Thymus (tissue), 11 donors: ENCODE measurements at regions not wholly inside any gene's neighbourhood (a gene's known extent, or its start where the extent isn't known, plus 50 kb on each side); places are given as distances from the start of the nearest gene placed in this dataset.

Experiments
- DNase-seq, 9 donors: peaks; one replicate each; pipeline ENCODE4 v3.0.0-alpha.2; 2013; ENCODE audit warnings: low spot score in 9 of 9, low read depth in 6 of 9, missing footprints in 1 of 9
- H3K27ac ChIP-seq, 2 donors: one replicate each; pipeline ENCODE4 v1.5.1; 2013; ENCODE audit warnings: control low read depth in 1 of 2, low read depth in 1 of 2, low read length in 1 of 2, mild to moderate bottlenecking in 1 of 2, moderate library complexity in 1 of 2
- H3K27me3 ChIP-seq, 2 donors: one replicate each; pipeline ENCODE4 v1.5.1; 2013; ENCODE audit warnings: low read length in 1 of 2; ENCODE audit not compliant: control insufficient read depth in 2 of 2, insufficient read depth in 1 of 2
- H3K36me3 ChIP-seq, 2 donors: one replicate each; pipeline ENCODE4 v1.5.1; 2013; ENCODE audit warnings: low read length in 1 of 2, mild to moderate bottlenecking in 1 of 2, moderate library complexity in 1 of 2; ENCODE audit not compliant: control insufficient read depth in 2 of 2, insufficient read depth in 2 of 2
- H3K4me1 ChIP-seq, 2 donors: one replicate each; pipeline ENCODE4 v1.5.1; 2013; ENCODE audit warnings: low read length in 2 of 2; ENCODE audit not compliant: control insufficient read depth in 2 of 2, insufficient read depth in 2 of 2
- H3K4me3 ChIP-seq, 2 donors: one replicate each; pipeline ENCODE4 v1.5.1; 2013; ENCODE audit warnings: low read length in 2 of 2, control low read depth in 1 of 2, mild to moderate bottlenecking in 1 of 2
- H3K9me3 ChIP-seq, 2 donors: one replicate each; pipeline ENCODE4 v1.5.1; 2013; ENCODE audit warnings: low read length in 1 of 2, mild to moderate bottlenecking in 1 of 2; ENCODE audit not compliant: control insufficient read depth in 2 of 2, insufficient read depth in 1 of 2
- WGBS: extraction: QIAGEN DNeasy Blood & Tissue Kit; methylation state at CpG from one replicate; pipeline ENCODE4 v1.1.7; 2013; 5-methylcytosine and 5-hydroxymethylcytosine counted together
- donor health status: healthy.

DNA sequence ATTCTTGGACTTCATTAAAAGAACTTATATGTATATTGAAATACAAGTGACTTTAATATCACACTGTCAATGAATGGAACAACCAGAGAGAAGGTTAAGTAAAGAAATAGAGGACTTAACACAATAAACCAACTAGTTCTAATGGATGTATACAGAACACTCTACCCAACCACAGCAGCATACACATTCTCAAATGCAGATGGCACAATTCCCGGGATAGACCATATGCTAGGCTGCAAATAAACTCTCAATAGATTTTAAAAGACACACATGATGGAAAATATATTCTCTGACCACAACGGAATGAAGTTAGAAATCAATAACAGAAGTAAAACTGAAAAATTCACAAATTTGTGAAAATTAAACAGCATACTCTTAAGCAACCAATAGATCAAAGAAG lies 214.3 kb upstream of the LINGO1 start:
- H3K27me3 ChIP-seq, result peaks cover 0 to 3% of the 10 kb centered on the region in 2 donors
- no peak overlapping the region for H3K27ac ChIP-seq
- H3K4me1 ChIP-seq, result no peaks in the 10 kb centered on the region
- H3K36me3 ChIP-seq, result no peaks in the 10 kb centered on the region
- H3K9me3 ChIP-seq, result no peaks in the 10 kb centered on the region
- no peak overlapping the region for H3K4me3 ChIP-seq
- WGBS, result 94% methylated on average over 2 of the region's 2 CpGs
- no peak for DNase-seq

DNA sequence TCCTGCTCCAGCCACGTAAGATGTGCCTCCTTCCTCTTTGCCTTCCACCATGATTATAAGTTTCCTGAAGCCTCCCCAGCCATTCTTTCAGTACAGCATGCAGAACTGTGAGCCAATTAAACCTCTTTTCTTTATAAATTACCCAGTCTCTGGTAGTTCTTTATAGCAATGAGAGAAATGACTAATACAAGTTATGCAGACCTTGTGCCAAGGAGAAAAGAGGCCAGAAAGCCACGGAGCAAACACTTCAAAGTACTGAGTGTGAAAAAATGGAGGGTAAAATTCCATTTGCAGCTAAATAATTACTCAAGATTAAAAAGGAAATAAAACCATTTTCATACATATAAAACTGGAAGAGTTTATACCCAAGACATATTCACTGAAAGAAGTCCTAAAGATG lies 213.6 kb upstream of the LINGO1 start:
- no peaks in the 10 kb centered on the region for H3K9me3 ChIP-seq
- H3K36me3 ChIP-seq, result no peaks in the 10 kb centered on the region
- 33% methylated on average over 2 of the region's 2 CpGs for WGBS
- no peak overlapping the region for H3K27ac ChIP-seq
- H3K27me3 ChIP-seq, result peaks cover 0 to 4% of the 10 kb centered on the region in 2 donors
- H3K4me1 ChIP-seq, result no peaks in the 10 kb centered on the region
- DNase-seq, result no peak
- no peak overlapping the region for H3K4me3 ChIP-seq

DNA sequence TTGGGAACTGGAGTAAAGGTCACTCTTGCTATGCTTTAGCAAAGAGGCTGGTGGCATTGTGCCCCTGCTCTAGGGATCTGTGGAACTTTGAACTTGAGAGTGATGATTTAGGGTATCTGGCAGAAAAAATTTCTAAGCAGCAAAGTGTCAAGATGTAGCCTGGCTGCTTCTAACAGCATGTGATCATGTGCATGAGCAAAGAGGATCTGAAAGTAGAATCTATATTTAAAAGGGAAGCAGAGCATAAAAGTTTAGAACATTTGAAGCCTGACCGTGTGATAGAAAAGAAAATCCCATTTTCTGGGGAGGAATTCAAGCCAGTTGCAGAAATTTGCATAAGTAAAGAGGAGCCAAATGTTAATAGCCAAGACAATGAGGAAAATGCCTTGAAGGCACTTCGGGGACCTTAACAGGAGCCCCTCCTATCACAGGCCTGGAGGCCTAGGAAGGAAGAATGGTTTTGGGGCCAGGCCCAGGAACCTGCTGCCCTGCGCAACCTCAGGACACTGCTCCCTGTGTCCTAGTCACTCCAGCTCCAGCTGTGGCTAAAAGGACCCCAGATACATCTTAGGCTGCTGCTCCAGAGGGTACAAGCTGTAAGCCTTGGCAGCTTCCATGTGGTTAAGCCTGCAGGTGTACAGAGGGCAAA lies 212.2 kb upstream of the LINGO1 start:
- H3K27me3 ChIP-seq, result peaks cover 0 to 6% of the 10 kb centered on the region in 2 donors
- no peak for DNase-seq
- H3K4me3 ChIP-seq, result no peak overlapping the region
- WGBS, result 92% methylated on average over 3 of the region's 3 CpGs
- H3K9me3 ChIP-seq, result no peaks in the 10 kb centered on the region
- no peaks in the 10 kb centered on the region for H3K36me3 ChIP-seq
- no peaks in the 10 kb centered on the region for H3K4me1 ChIP-seq
- H3K27ac ChIP-seq, result no peak overlapping the region

DNA sequence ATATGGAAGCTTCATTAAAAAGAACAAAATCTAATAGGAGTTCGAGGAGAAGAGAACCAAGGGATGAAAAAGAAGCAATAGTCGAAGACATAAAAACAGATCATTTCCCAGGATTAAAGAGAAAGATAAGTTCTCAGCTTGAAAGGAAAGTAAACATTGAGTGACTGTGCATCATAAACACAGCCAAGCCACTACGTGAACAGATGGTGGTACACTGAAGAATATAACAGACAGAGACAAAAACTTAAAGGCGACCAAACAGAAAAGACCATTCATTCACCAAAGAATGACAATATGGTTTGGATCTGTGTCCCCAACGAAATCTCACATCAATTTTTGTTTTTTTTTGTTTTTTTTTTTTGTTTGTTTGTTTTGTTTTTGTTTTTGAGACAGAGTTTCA lies 210.8 kb upstream of the LINGO1 start:
- no peak overlapping the region for H3K27ac ChIP-seq
- H3K4me3 ChIP-seq, result no peak overlapping the region
- DNase-seq, result no peak
- no peaks in the 10 kb centered on the region for H3K4me1 ChIP-seq
- H3K36me3 ChIP-seq, result no peaks in the 10 kb centered on the region
- 84% methylated on average over 5 of the region's 5 CpGs for WGBS
- peaks cover 0 to 7% of the 10 kb centered on the region in 2 donors for H3K27me3 ChIP-seq
- no peaks in the 10 kb centered on the region for H3K9me3 ChIP-seq

DNA sequence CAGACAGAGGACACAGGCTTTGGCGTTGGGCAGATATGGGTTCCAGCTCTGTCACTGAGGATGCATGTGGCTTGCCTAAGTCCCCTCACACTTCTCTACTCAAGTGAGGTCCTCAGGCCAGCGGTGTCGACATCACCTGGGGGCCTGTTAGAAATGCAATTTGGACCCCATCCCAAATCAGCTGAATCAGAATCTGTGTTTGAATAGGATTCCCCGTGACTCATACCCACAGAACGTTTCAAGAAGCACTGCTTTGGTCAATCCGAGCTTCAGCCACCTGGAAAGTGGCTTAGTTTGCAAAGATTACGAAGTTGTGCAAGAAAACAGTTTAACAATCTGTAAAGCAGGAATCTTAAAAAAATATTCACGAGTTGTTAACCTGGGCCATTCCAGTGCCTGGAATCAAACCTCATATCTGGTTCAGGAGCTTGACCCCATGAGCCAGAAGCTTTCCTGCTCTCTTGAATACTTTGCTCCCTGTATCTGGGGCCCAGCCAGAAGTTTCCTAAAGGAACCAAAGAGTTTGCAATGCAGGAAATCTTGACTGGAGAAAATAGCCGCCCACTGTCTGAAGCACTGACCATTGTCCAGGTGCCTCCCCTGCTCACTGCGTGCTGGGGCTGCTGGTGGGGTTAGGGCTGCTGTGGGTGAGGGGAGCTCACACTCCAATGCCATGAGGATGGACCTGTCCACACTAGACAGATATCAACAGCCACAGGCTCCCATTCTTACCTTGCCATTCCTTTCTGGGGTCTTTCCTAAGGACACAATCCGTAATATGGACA lies 208.5 kb upstream of the LINGO1 start:
- Histone ChIP-seq H3K4me3 (no peak overlapping the region), H3K4me1 (no peaks in the 10 kb centered on the region), H3K9me3 (no peaks in the 10 kb centered on the region), H3K27me3 (peaks cover 0 to 7% of the 10 kb centered on the region in 2 donors), H3K27ac (no peak overlapping the region), H3K36me3 (no peaks in the 10 kb centered on the region)
- no peak for DNase-seq
- 86% methylated on average over 11 of the region's 11 CpGs for WGBS

DNA sequence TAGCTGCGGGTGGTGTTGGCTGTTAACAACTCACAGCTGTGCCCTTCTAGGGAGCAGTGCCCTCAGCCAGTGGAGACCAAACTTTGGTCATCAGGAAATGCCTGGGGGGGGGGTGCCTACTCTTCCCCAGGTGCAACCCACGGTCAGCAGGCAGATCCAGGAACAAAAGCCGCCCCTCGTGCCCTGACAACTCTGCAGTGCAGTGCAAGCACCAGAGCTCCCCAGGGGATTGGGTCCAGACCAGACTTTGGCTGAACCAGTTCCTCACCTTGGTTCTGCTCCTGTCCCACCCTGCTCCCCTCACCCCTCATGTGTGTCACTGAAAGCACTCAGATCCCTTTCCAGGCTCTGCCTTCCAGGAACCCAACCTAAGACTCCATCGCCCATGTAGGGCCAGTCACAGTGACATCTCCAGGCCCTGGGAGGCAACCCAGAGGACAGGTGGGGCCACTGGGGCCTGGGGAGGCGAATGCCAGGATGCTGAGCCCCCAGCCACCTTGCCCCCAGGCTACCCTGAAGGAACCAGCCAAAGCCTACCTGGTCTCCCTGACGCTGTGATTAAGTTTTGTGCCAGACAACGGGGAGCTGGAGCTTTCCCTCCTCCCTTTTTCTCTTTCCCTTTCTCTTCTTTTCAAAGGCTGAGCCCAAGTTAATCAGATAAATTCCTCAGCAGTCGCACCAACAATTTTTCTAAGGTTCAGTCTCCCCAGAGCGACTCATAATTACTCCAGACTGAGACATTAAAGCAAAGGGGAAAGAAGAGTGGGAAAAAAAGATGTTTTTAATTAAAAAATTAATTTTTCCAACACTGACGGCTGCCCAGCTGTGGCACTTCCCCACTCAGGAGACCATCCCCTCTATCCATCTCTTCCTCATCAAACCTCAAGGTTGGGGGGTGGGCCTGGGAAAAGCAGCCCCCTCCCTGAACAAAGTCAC lies 207.5 kb upstream of the LINGO1 start:
- H3K4me1 ChIP-seq, result no peaks in the 10 kb centered on the region
- no peak overlapping the region for H3K27ac ChIP-seq
- WGBS, result 91% methylated on average over 11 of the region's 11 CpGs
- no peak for DNase-seq
- H3K9me3 ChIP-seq, result no peaks in the 10 kb centered on the region
- H3K4me3 ChIP-seq, result no peak overlapping the region
- no peaks in the 10 kb centered on the region for H3K36me3 ChIP-seq
- peaks cover 0 to 7% of the 10 kb centered on the region in 2 donors for H3K27me3 ChIP-seq

DNA sequence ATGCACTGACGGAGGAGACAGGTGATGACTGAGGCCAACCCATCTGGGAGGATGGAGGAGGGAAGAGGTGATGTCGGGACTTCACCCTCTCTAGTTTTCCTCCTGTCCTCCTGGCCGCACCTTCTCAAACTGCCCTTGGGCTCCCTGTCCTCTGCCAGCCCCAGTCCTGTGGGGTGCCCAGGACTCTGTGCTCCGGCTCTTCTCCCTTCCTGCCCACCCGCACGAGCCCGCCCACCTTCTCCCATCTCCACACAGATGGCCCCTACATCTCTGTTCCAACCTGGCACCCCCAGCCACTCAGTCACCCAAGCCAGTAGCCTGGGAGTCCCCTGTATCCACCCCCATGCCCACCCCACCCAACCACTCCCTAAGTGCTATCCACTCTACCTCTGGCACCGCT lies 206.7 kb upstream of the LINGO1 start:
- H3K27me3 ChIP-seq, result peaks cover 0 to 7% of the 10 kb centered on the region in 2 donors
- no peaks in the 10 kb centered on the region for H3K9me3 ChIP-seq
- 96% methylated on average over 8 of the region's 8 CpGs for WGBS
- no peak for DNase-seq
- no peaks in the 10 kb centered on the region for H3K36me3 ChIP-seq
- H3K27ac ChIP-seq, result no peak overlapping the region
- H3K4me3 ChIP-seq, result no peak overlapping the region
- H3K4me1 ChIP-seq, result no peaks in the 10 kb centered on the region

DNA sequence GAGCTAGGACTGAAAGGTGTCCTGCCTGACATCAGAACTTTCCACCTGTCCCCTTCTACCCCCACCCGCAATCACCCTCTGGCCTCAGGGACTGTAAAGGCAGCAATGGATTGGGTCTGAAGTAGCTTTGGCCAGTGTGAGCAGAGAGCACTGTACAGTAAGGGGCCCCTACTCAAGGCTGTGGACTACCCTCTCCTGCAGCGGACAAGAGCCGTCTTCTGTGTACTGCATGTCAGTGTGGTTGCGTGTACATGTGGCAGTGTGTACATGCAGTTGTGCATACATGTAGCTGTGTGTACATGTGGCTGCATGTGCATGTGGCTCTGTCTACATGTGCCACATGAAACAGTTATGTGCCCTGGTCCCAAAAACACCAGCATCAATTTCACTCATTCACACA lies 205.9 kb upstream of the LINGO1 start:
- 98% methylated on average over 4 of the region's 4 CpGs for WGBS
- Histone ChIP-seq H3K4me3 (no peak overlapping the region), H3K4me1 (no peaks in the 10 kb centered on the region), H3K27me3 (peaks cover 0 to 7% of the 10 kb centered on the region in 2 donors), H3K9me3 (no peaks in the 10 kb centered on the region), H3K27ac (no peak overlapping the region), H3K36me3 (no peaks in the 10 kb centered on the region)
- no peak for DNase-seq

DNA sequence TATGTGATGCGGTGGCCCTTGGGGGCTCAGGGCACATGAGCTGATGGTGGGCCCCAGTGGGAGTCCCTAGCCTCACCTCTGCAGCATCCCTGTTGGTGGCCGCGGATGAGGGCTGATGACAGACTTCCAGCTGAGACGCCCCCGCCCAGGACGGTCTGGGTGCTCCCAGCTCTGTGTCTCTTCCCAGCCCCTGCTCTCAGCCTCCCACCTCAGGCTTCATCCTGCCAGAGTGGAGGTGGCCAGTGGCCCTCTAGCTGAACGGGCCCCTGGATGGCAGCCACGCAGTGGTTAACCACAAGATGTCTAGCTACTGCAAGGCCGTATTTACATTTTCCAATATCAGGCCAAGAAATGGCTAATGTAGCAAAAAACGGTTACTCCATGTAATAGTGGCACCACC lies 205.3 kb upstream of the LINGO1 start:
- H3K4me3 ChIP-seq, result no peak overlapping the region
- H3K9me3 ChIP-seq, result no peaks in the 10 kb centered on the region
- H3K27me3 ChIP-seq, result peaks cover 0 to 7% of the 10 kb centered on the region in 2 donors
- no peak overlapping the region for H3K27ac ChIP-seq
- WGBS, result 67% methylated on average over 10 of the region's 10 CpGs
- H3K36me3 ChIP-seq, result no peaks in the 10 kb centered on the region
- peaks cover 0 to 1% of the 10 kb centered on the region in 2 donors for H3K4me1 ChIP-seq
- DNase-seq, result no peak
